WTC11 (cell line): ENCODE measurements at regions not wholly inside any gene's neighbourhood (a gene's known extent, or its start where the extent isn't known, plus 50 kb on each side); places are given as distances from the start of the nearest gene placed in this dataset.
"Not testable (repeated sequence)": the region's sequence is repeated elsewhere in the genome, so short reads cannot be mapped to it uniquely, and the experiment has no call there.

Experiments used
- ATAC-seq: fragments of 200-7000 bp; cut with Tn5 transposase; 2 replicates; pipeline ENCODE4 v1.10.0; 2021; ENCODE audit warnings: mild to moderate bottlenecking, moderate library complexity
- CTCF ChIA-PET: fragments of 300-600 bp; sonication (Branson Sonifier 250); formaldehyde crosslinking; loops from one replicate; lab custom pipeline; 2021; ENCODE audit warnings: antibody characterized with exemption; lab: Charles Lee
- POLR2A ChIA-PET: fragments of 350-600 bp; sonication (Branson Sonifier 250); formaldehyde crosslinking; loops from one replicate; lab custom pipeline; 2021; ENCODE audit warnings: antibody characterized with exemption; lab: Charles Lee
- DNase-seq: peaks from one replicate; pipeline ENCODE4 v3.0.0; 2021; ENCODE audit warnings: low spot score
- H3K27ac Mint-ChIP-seq: 2 replicates; pipeline ENCODE4 v1.8.0; 2021; ENCODE audit warnings: mixed read lengths
- H3K27me3 Mint-ChIP-seq: 2 replicates; pipeline ENCODE4 v1.8.0; 2021; ENCODE audit warnings: low read depth, mild to moderate bottlenecking, moderate library complexity, mixed read lengths
- H3K36me3 Mint-ChIP-seq: 2 replicates; pipeline ENCODE4 v1.8.0; 2021; ENCODE audit warnings: mixed read lengths
- H3K4me1 Mint-ChIP-seq: 2 replicates; pipeline ENCODE4 v1.8.0; 2022; ENCODE audit warnings: mixed read lengths
- H3K4me3 Mint-ChIP-seq: 2 replicates; pipeline ENCODE4 v1.8.0; 2021; ENCODE audit warnings: mild to moderate bottlenecking, moderate library complexity, mixed read lengths
- H3K9me3 Mint-ChIP-seq: 2 replicates; pipeline ENCODE4 v1.8.0; 2021; ENCODE audit warnings: mixed read lengths
- ATF1 ChIP-seq: sonication (generic); formaldehyde crosslinking; IDR thresholded peaks from 2 replicates; pipeline ENCODE4 v1.8.1; 2023; ENCODE audit warnings: mild to moderate bottlenecking, moderate library complexity, missing genetic modification reagents
- CREB1 ChIP-seq: sonication (generic); formaldehyde crosslinking; IDR thresholded peaks from 2 replicates; pipeline ENCODE4 v1.8.0; 2023; ENCODE audit warnings: mild to moderate bottlenecking, missing genetic modification reagents
- FOXK1 ChIP-seq: sonication (generic); formaldehyde crosslinking; IDR thresholded peaks from 2 replicates; pipeline ENCODE4 v1.8.0; 2022; ENCODE audit warnings: mild to moderate bottlenecking, moderate library complexity, missing genetic modification reagents
- GABPB1 ChIP-seq: sonication (generic); formaldehyde crosslinking; IDR thresholded peaks from 2 replicates; pipeline ENCODE4 v1.8.1; 2023; ENCODE audit warnings: mild to moderate bottlenecking, missing genetic modification reagents
- MYBL2 ChIP-seq: sonication (generic); formaldehyde crosslinking; IDR thresholded peaks from 2 replicates; pipeline ENCODE4 v1.8.1; 2023; ENCODE audit warnings: mild to moderate bottlenecking, moderate library complexity, missing genetic modification reagents
- NFATC4 ChIP-seq: fragments of 250-450 bp; sonication (Bioruptor Pico); IDR thresholded peaks from 2 replicates; pipeline ENCODE4 v1.9.0; 2021; ENCODE audit warnings: mild to moderate bottlenecking
- ZMAT4 ChIP-seq: fragments of 250-450 bp; sonication (Bioruptor Pico); IDR thresholded peaks from 2 replicates; pipeline ENCODE4 v1.9.0; 2021; ENCODE audit warnings: mild to moderate bottlenecking
- ZNF232 ChIP-seq: sonication (generic); formaldehyde crosslinking; IDR thresholded peaks from 2 replicates; pipeline ENCODE4 v1.8.0; 2022; ENCODE audit warnings: mild to moderate bottlenecking, missing genetic modification reagents
- ZNF423 ChIP-seq: fragments of 250-450 bp; sonication (Bioruptor Pico); IDR thresholded peaks from 2 replicates; pipeline ENCODE4 v2.1.2; 2022; ENCODE audit warnings: mild to moderate bottlenecking, moderate library complexity
- TF ChIP-seq, protein P1 (sequence below): fragments of 250-450 bp; sonication (Bioruptor Pico); IDR thresholded peaks from 2 replicates; pipeline ENCODE4 v1.9.0; 2021; ENCODE audit warnings: mild to moderate bottlenecking, borderline replicate concordance
- TF ChIP-seq, protein P2 (sequence below): fragments of 250-450 bp; sonication (Bioruptor Pico); IDR thresholded peaks from 2 replicates; pipeline ENCODE4 v1.8.0; 2021; ENCODE audit warnings: mild to moderate bottlenecking
- TF ChIP-seq, protein P3 (sequence below): sonication (generic); formaldehyde crosslinking; IDR thresholded peaks from 2 replicates; pipeline ENCODE4 v1.8.1; 2022; ENCODE audit warnings: mild to moderate bottlenecking, moderate library complexity, missing genetic modification reagents
- TF ChIP-seq, protein P4 (sequence below): sonication (generic); formaldehyde crosslinking; conservative IDR thresholded peaks from 2 replicates; pipeline ENCODE4 v1.8.1; 2022; ENCODE audit warnings: mild to moderate bottlenecking, missing genetic modification reagents
- TF ChIP-seq, protein P5 (sequence below): sonication (generic); formaldehyde crosslinking; IDR thresholded peaks from 2 replicates; pipeline ENCODE4 v1.8.0; 2022; ENCODE audit warnings: mild to moderate bottlenecking, missing genetic modification reagents

- TF ChIP-seq ZMAT4 (CRISPR knock-in tag) = no peak
- no peak for TF ChIP-seq CREB1 (CRISPR knock-in tag)
- TF ChIP-seq, protein P1, sequence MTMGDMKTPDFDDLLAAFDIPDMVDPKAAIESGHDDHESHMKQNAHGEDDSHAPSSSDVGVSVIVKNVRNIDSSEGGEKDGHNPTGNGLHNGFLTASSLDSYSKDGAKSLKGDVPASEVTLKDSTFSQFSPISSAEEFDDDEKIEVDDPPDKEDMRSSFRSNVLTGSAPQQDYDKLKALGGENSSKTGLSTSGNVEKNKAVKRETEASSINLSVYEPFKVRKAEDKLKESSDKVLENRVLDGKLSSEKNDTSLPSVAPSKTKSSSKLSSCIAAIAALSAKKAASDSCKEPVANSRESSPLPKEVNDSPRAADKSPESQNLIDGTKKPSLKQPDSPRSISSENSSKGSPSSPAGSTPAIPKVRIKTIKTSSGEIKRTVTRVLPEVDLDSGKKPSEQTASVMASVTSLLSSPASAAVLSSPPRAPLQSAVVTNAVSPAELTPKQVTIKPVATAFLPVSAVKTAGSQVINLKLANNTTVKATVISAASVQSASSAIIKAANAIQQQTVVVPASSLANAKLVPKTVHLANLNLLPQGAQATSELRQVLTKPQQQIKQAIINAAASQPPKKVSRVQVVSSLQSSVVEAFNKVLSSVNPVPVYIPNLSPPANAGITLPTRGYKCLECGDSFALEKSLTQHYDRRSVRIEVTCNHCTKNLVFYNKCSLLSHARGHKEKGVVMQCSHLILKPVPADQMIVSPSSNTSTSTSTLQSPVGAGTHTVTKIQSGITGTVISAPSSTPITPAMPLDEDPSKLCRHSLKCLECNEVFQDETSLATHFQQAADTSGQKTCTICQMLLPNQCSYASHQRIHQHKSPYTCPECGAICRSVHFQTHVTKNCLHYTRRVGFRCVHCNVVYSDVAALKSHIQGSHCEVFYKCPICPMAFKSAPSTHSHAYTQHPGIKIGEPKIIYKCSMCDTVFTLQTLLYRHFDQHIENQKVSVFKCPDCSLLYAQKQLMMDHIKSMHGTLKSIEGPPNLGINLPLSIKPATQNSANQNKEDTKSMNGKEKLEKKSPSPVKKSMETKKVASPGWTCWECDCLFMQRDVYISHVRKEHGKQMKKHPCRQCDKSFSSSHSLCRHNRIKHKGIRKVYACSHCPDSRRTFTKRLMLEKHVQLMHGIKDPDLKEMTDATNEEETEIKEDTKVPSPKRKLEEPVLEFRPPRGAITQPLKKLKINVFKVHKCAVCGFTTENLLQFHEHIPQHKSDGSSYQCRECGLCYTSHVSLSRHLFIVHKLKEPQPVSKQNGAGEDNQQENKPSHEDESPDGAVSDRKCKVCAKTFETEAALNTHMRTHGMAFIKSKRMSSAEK (CRISPR knock-in tag) = no peak
- no peak for TF ChIP-seq GABPB1 (CRISPR knock-in tag)
- TF ChIP-seq, all 79 proteins: peak for 0
Measured at GRCh38 chr6:76834399-76834798, 628.9 kb downstream of the HTR1B start (continued).

- H3K36me3 Mint-ChIP-seq = peaks cover 8% of the 10 kb centered on the region; the same call in 1 of the 2 replicates
- no peak overlapping the region for H3K27ac Mint-ChIP-seq
- ChIA-PET CTCF (no interaction called here), POLR2A (no interaction called here)
- DNase-seq = no peak
- no peaks in the 10 kb centered on the region for H3K27me3 Mint-ChIP-seq
- no peaks in the 10 kb centered on the region for H3K4me1 Mint-ChIP-seq
- peaks cover 22% of the 10 kb centered on the region for H3K9me3 Mint-ChIP-seq
- TF ChIP-seq, protein P2, sequence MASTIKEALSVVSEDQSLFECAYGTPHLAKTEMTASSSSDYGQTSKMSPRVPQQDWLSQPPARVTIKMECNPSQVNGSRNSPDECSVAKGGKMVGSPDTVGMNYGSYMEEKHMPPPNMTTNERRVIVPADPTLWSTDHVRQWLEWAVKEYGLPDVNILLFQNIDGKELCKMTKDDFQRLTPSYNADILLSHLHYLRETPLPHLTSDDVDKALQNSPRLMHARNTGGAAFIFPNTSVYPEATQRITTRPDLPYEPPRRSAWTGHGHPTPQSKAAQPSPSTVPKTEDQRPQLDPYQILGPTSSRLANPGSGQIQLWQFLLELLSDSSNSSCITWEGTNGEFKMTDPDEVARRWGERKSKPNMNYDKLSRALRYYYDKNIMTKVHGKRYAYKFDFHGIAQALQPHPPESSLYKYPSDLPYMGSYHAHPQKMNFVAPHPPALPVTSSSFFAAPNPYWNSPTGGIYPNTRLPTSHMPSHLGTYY = no peak
- no peak for TF ChIP-seq FOXK1 (CRISPR knock-in tag)
- no peak for TF ChIP-seq MYBL2
- TF ChIP-seq, protein P3, sequence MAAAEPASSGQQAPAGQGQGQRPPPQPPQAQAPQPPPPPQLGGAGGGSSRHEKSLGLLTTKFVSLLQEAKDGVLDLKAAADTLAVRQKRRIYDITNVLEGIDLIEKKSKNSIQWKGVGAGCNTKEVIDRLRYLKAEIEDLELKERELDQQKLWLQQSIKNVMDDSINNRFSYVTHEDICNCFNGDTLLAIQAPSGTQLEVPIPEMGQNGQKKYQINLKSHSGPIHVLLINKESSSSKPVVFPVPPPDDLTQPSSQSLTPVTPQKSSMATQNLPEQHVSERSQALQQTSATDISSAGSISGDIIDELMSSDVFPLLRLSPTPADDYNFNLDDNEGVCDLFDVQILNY = no peak
- TF ChIP-seq ZNF423 (CRISPR knock-in tag) = no peak
- no peak for TF ChIP-seq ZNF232 (CRISPR knock-in tag)
- TF ChIP-seq, protein P4, sequence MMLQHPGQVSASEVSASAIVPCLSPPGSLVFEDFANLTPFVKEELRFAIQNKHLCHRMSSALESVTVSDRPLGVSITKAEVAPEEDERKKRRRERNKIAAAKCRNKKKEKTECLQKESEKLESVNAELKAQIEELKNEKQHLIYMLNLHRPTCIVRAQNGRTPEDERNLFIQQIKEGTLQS (CRISPR knock-in tag) = no peak
- no peak for TF ChIP-seq ATF1
- TF ChIP-seq, protein P5, sequence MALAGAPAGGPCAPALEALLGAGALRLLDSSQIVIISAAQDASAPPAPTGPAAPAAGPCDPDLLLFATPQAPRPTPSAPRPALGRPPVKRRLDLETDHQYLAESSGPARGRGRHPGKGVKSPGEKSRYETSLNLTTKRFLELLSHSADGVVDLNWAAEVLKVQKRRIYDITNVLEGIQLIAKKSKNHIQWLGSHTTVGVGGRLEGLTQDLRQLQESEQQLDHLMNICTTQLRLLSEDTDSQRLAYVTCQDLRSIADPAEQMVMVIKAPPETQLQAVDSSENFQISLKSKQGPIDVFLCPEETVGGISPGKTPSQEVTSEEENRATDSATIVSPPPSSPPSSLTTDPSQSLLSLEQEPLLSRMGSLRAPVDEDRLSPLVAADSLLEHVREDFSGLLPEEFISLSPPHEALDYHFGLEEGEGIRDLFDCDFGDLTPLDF (CRISPR knock-in tag) = no peak
- TF ChIP-seq NFATC4 (CRISPR knock-in tag) = no peak
- no peak for ATAC-seq
- no peak overlapping the region for H3K4me3 Mint-ChIP-seq
Measured at GRCh38 chr6:76831299-76831698, 632.0 kb downstream of the HTR1B start.

GRCh38 chr6:76823578-76823977 lies 639.7 kb downstream of the HTR1B start:
- ATAC-seq, H3K4me3 Mint-ChIP-seq, H3K27ac Mint-ChIP-seq, CTCF ChIA-PET, DNase-seq, H3K27me3 Mint-ChIP-seq, H3K4me1 Mint-ChIP-seq, POLR2A ChIA-PET: not testable (repeated sequence)
- Mint-ChIP-seq H3K36me3 (peaks cover 30% of the 10 kb centered on the region), H3K9me3 (peaks cover 58% of the 10 kb centered on the region)
